ENCODE measurements at regions not wholly inside any gene's neighbourhood (a gene's known extent, or its start where the extent isn't known, plus 50 kb on each side); places are given as distances from the start of the nearest gene placed in this dataset.

- Histone ChIP-seq H3K4me1 (ENCODE audit: control insufficient read depth in 1 of 2, insufficient read depth in 2 of 2, low read length in 2 of 2) (no peaks in the 10 kb centered on the region), H3K4me3 (ENCODE audit: low read length in 2 of 2) (no peak overlapping the region), H3K27me3 (ENCODE audit: control insufficient read depth in 1 of 2, insufficient read depth in 2 of 2, low read length in 1 of 2) (no peaks in the 10 kb centered on the region), H3K27ac (ENCODE audit: low read depth in 1 of 2, low read length in 2 of 2) (no peak overlapping the region), H3K36me3 (ENCODE audit: control insufficient read depth in 1 of 2, insufficient read depth in 2 of 2, low read length in 1 of 2) (no peaks in the 10 kb centered on the region), H3K9me3 (ENCODE audit: control insufficient read depth, low read length) (peaks cover 2% of the 10 kb centered on the region)
- DNase-seq (no peak), ATAC-seq (ENCODE audit: low FRiP score) (no peak)
- intact Hi-C loops (cut with DNase I): no loop called here
- 50 to 63% methylated on average over 1 of the region's 1 CpG for WGBS, 2 donors
Measured at GRCh38 chr3:135337192-135337591, 542.1 kb downstream of the EPHB1 start.

GRCh38 chr3:135348690-135349089 is 553.6 kb downstream of the EPHB1 start:
- Histone ChIP-seq H3K9me3 (ENCODE audit: control insufficient read depth, low read length) (peaks cover 1% of the 10 kb centered on the region), H3K27me3 (ENCODE audit: control insufficient read depth in 1 of 2, insufficient read depth in 2 of 2, low read length in 1 of 2) (no peaks in the 10 kb centered on the region), H3K27ac (ENCODE audit: low read depth in 1 of 2, low read length in 2 of 2) (no peak overlapping the region), H3K36me3 (ENCODE audit: control insufficient read depth in 1 of 2, insufficient read depth in 2 of 2, low read length in 1 of 2) (no peaks in the 10 kb centered on the region), H3K4me3 (ENCODE audit: low read length in 2 of 2) (no peak overlapping the region), H3K4me1 (ENCODE audit: control insufficient read depth in 1 of 2, insufficient read depth in 2 of 2, low read length in 2 of 2) (no peaks in the 10 kb centered on the region)
- no peak for DNase-seq
- WGBS, 2 donors: 51 to 59% methylated on average over 1 of the region's 1 CpG
- no peak for ATAC-seq (ENCODE audit: low FRiP score)
- intact Hi-C loops (cut with DNase I): no loop called here

GRCh38 chr3:135349254-135349948 is 554.3 kb downstream of the EPHB1 start:
- H3K27ac ChIP-seq (ENCODE audit: low read depth in 1 of 2, low read length in 2 of 2): no peak overlapping the region
- H3K4me1 ChIP-seq (ENCODE audit: control insufficient read depth in 1 of 2, insufficient read depth in 2 of 2, low read length in 2 of 2): no peaks in the 10 kb centered on the region
- 73 to 75% methylated on average over 8 of the region's 8 CpGs for WGBS, 2 donors
- DNase-seq: no peak
- intact Hi-C loops (cut with DNase I): no loop called here
- H3K4me3 ChIP-seq (ENCODE audit: low read length in 2 of 2): no peak overlapping the region
- H3K9me3 ChIP-seq (ENCODE audit: control insufficient read depth, low read length): peaks cover 1% of the 10 kb centered on the region
- ATAC-seq (ENCODE audit: low FRiP score): peak; percentile 12
- no peaks in the 10 kb centered on the region for H3K27me3 ChIP-seq (ENCODE audit: control insufficient read depth in 1 of 2, insufficient read depth in 2 of 2, low read length in 1 of 2)
- H3K36me3 ChIP-seq (ENCODE audit: control insufficient read depth in 1 of 2, insufficient read depth in 2 of 2, low read length in 1 of 2): no peaks in the 10 kb centered on the region

- Histone ChIP-seq H3K36me3 (ENCODE audit: control insufficient read depth in 1 of 2, insufficient read depth in 2 of 2, low read length in 1 of 2) (no peaks in the 10 kb centered on the region), H3K4me1 (ENCODE audit: control insufficient read depth in 1 of 2, insufficient read depth in 2 of 2, low read length in 2 of 2) (no peaks in the 10 kb centered on the region), H3K27me3 (ENCODE audit: control insufficient read depth in 1 of 2, insufficient read depth in 2 of 2, low read length in 1 of 2) (peaks cover 0 to 2% of the 10 kb centered on the region in 2 donors), H3K4me3 (ENCODE audit: low read length in 2 of 2) (no peak overlapping the region), H3K27ac (ENCODE audit: low read depth in 1 of 2, low read length in 2 of 2) (no peak overlapping the region), H3K9me3 (ENCODE audit: control insufficient read depth, low read length) (peaks cover 1% of the 10 kb centered on the region)
- WGBS, 2 donors: 71 to 76% methylated on average over 8 of the region's 8 CpGs
- ATAC-seq (ENCODE audit: low FRiP score) (no peak), DNase-seq (no peak)
- intact Hi-C loops (cut with DNase I): no loop called here
Measured at GRCh38 chr3:135352213-135352612, 557.2 kb downstream of the EPHB1 start.

- Histone ChIP-seq H3K9me3 (ENCODE audit: control insufficient read depth, low read length) (peaks cover 2% of the 10 kb centered on the region), H3K27me3 (ENCODE audit: control insufficient read depth in 1 of 2, insufficient read depth in 2 of 2, low read length in 1 of 2) (no peaks in the 10 kb centered on the region), H3K27ac (ENCODE audit: low read depth in 1 of 2, low read length in 2 of 2) (no peak overlapping the region), H3K36me3 (ENCODE audit: control insufficient read depth in 1 of 2, insufficient read depth in 2 of 2, low read length in 1 of 2) (no peaks in the 10 kb centered on the region), H3K4me1 (ENCODE audit: control insufficient read depth in 1 of 2, insufficient read depth in 2 of 2, low read length in 2 of 2) (no peaks in the 10 kb centered on the region), H3K4me3 (ENCODE audit: low read length in 2 of 2) (no peak overlapping the region)
- ATAC-seq (ENCODE audit: low FRiP score): no peak
- intact Hi-C loops (cut with DNase I): no loop called here
- no peak for DNase-seq
- 55 to 67% methylated on average over 3 of the region's 3 CpGs for WGBS, 2 donors
Measured at GRCh38 chr3:135362889-135363288, 567.8 kb downstream of the EPHB1 start.

- no peaks in the 10 kb centered on the region for H3K27me3 ChIP-seq (ENCODE audit: control insufficient read depth in 1 of 2, insufficient read depth in 2 of 2, low read length in 1 of 2)
- H3K9me3 ChIP-seq (ENCODE audit: control insufficient read depth, low read length): peaks cover 2% of the 10 kb centered on the region
- DNase-seq (no peak), ATAC-seq (ENCODE audit: low FRiP score) (no peak)
- no peak overlapping the region for H3K27ac ChIP-seq (ENCODE audit: low read depth in 1 of 2, low read length in 2 of 2)
- no peaks in the 10 kb centered on the region for H3K4me1 ChIP-seq (ENCODE audit: control insufficient read depth in 1 of 2, insufficient read depth in 2 of 2, low read length in 2 of 2)
- no peak overlapping the region for H3K4me3 ChIP-seq (ENCODE audit: low read length in 2 of 2)
- intact Hi-C loops (cut with DNase I): no loop called here
- no peaks in the 10 kb centered on the region for H3K36me3 ChIP-seq (ENCODE audit: control insufficient read depth in 1 of 2, insufficient read depth in 2 of 2, low read length in 1 of 2)
Measured at GRCh38 chr3:135364676-135365075, 569.6 kb downstream of the EPHB1 start.

- 79 to 82% methylated on average over 3 of the region's 3 CpGs for WGBS, 2 donors
- Histone ChIP-seq H3K36me3 (ENCODE audit: control insufficient read depth in 1 of 2, insufficient read depth in 2 of 2, low read length in 1 of 2) (no peaks in the 10 kb centered on the region), H3K4me1 (ENCODE audit: control insufficient read depth in 1 of 2, insufficient read depth in 2 of 2, low read length in 2 of 2) (no peaks in the 10 kb centered on the region), H3K4me3 (ENCODE audit: low read length in 2 of 2) (no peak overlapping the region), H3K27me3 (ENCODE audit: control insufficient read depth in 1 of 2, insufficient read depth in 2 of 2, low read length in 1 of 2) (no peaks in the 10 kb centered on the region), H3K27ac (ENCODE audit: low read depth in 1 of 2, low read length in 2 of 2) (no peak overlapping the region), H3K9me3 (ENCODE audit: control insufficient read depth, low read length) (no peaks in the 10 kb centered on the region)
- ATAC-seq (ENCODE audit: low FRiP score) (no peak), DNase-seq (no peak)
- intact Hi-C loops (cut with DNase I): no loop called here
Measured at GRCh38 chr3:135366816-135367215, 571.8 kb downstream of the EPHB1 start.

GRCh38 chr3:135368316-135368715 is 573.3 kb downstream of the EPHB1 start:
- intact Hi-C loops (cut with DNase I): no loop called here
- ATAC-seq (ENCODE audit: low FRiP score) (no peak), DNase-seq (no peak)
- Histone ChIP-seq H3K36me3 (ENCODE audit: control insufficient read depth in 1 of 2, insufficient read depth in 2 of 2, low read length in 1 of 2) (no peaks in the 10 kb centered on the region), H3K4me3 (ENCODE audit: low read length in 2 of 2) (no peak overlapping the region), H3K4me1 (ENCODE audit: control insufficient read depth in 1 of 2, insufficient read depth in 2 of 2, low read length in 2 of 2) (no peaks in the 10 kb centered on the region), H3K27me3 (ENCODE audit: control insufficient read depth in 1 of 2, insufficient read depth in 2 of 2, low read length in 1 of 2) (no peaks in the 10 kb centered on the region), H3K9me3 (ENCODE audit: control insufficient read depth, low read length) (no peaks in the 10 kb centered on the region), H3K27ac (ENCODE audit: low read depth in 1 of 2, low read length in 2 of 2) (no peak overlapping the region)
- 42 to 54% methylated on average over 3 of the region's 3 CpGs for WGBS, 2 donors

GRCh38 chr3:135368781-135369180 is 573.7 kb downstream of the EPHB1 start:
- ATAC-seq (ENCODE audit: low FRiP score) (no peak), DNase-seq (no peak)
- Histone ChIP-seq H3K4me3 (ENCODE audit: low read length in 2 of 2) (no peak overlapping the region), H3K36me3 (ENCODE audit: control insufficient read depth in 1 of 2, insufficient read depth in 2 of 2, low read length in 1 of 2) (no peaks in the 10 kb centered on the region), H3K9me3 (ENCODE audit: control insufficient read depth, low read length) (no peaks in the 10 kb centered on the region), H3K27ac (ENCODE audit: low read depth in 1 of 2, low read length in 2 of 2) (no peak overlapping the region), H3K4me1 (ENCODE audit: control insufficient read depth in 1 of 2, insufficient read depth in 2 of 2, low read length in 2 of 2) (no peaks in the 10 kb centered on the region), H3K27me3 (ENCODE audit: control insufficient read depth in 1 of 2, insufficient read depth in 2 of 2, low read length in 1 of 2) (no peaks in the 10 kb centered on the region)
- WGBS, 2 donors: 76 to 82% methylated on average over 3 of the region's 3 CpGs
- intact Hi-C loops (cut with DNase I): no loop called here

All from aorta (tissue), 5 donors.